Keratinocyte (primary cell): ENCODE measurements at regions not wholly inside any gene's neighbourhood (a gene's known extent, or its start where the extent isn't known, plus 50 kb on each side); places are given as distances from the start of the nearest gene placed in this dataset.

Experiments used
- DNase-seq: peaks from one replicate; pipeline ENCODE4 v3.0.0-alpha.2; 2011; ENCODE audit warnings: low read depth, missing footprints, low spot score
- FAIRE-seq: peaks from 2 replicates; lab custom pipeline; 2011; peaks lifted over from hg19 to GRCh38; lab: Jason Lieb, UNC
- H2AFZ ChIP-seq: 2 replicates; pipeline ENCODE4 v1.6.0; 2012; ENCODE audit warnings: low read length, control low read depth, inconsistent platforms; ENCODE audit not compliant: control insufficient read depth
- H3K27ac ChIP-seq: 2 replicates; pipeline ENCODE4 v1.5.1; 2011; ENCODE audit warnings: low read length; ENCODE audit not compliant: control insufficient read depth, insufficient read depth
- H3K27me3 ChIP-seq: 3 replicates; pipeline ENCODE4 v1.6.0; 2011; ENCODE audit warnings: low read length; ENCODE audit not compliant: control insufficient read depth, insufficient read depth; ENCODE audit errors: extremely low read depth
- H3K36me3 ChIP-seq, 2 experiments: 2 replicates in 1 of 2; 3 replicates in 1 of 2; pipeline ENCODE4 v1.5.1; 2011; ENCODE audit warnings: low read length in 2 of 2, mild to moderate bottlenecking in 1 of 2; ENCODE audit not compliant: control insufficient read depth in 2 of 2, insufficient read depth in 2 of 2; ENCODE audit errors: extremely low read depth in 1 of 2
- H3K4me1 ChIP-seq: 3 replicates; pipeline ENCODE4 v1.5.1; 2011; ENCODE audit warnings: low read length; ENCODE audit not compliant: control insufficient read depth, insufficient read depth; ENCODE audit errors: extremely low read depth
- H3K4me2 ChIP-seq: 3 replicates; pipeline ENCODE4 v1.6.0; 2011; ENCODE audit warnings: low read depth, low read length; ENCODE audit not compliant: control insufficient read depth, insufficient read depth; ENCODE audit errors: extremely low read depth
- H3K4me3 ChIP-seq, 3 experiments: fragments of 200-600 bp in 1 of 3; sonication (generic) in 1 of 3; 2 replicates in 2 of 3; 3 replicates in 1 of 3; pipeline ENCODE4 v1.5.1; 2011 to 2016; ENCODE audit warnings: low read length in 3 of 3, mild to moderate bottlenecking in 3 of 3, control low read depth in 2 of 3, inconsistent platforms in 1 of 3, low read depth in 1 of 3, mixed read lengths in 1 of 3, mixed run types in 1 of 3, moderate library complexity in 1 of 3; ENCODE audit not compliant: control insufficient read depth in 2 of 3, insufficient read depth in 2 of 3; ENCODE audit errors: extremely low read depth in 1 of 3
- H3K79me2 ChIP-seq: 2 replicates; pipeline ENCODE4 v1.6.0; 2012; ENCODE audit warnings: low read length; ENCODE audit not compliant: control insufficient read depth, insufficient read depth
- H3K9ac ChIP-seq: 3 replicates; pipeline ENCODE4 v1.6.0; 2011; ENCODE audit warnings: low read length; ENCODE audit not compliant: control insufficient read depth, insufficient read depth; ENCODE audit errors: extremely low read depth
- H3K9me1 ChIP-seq: 3 replicates; pipeline ENCODE4 v1.6.0; 2011; ENCODE audit warnings: low read length; ENCODE audit not compliant: control insufficient read depth, insufficient read depth; ENCODE audit errors: extremely low read depth
- H3K9me3 ChIP-seq: 2 replicates; pipeline ENCODE4 v1.5.1; 2012; ENCODE audit warnings: low read depth, low read length; ENCODE audit not compliant: control insufficient read depth
- H4K20me1 ChIP-seq: 3 replicates; pipeline ENCODE4 v1.6.0; 2011; ENCODE audit warnings: low read length; ENCODE audit not compliant: control insufficient read depth, insufficient read depth; ENCODE audit errors: extremely low read depth
- EZH2 ChIP-seq: IDR thresholded peaks from one replicate; pipeline ENCODE4 v1.6.1; 2012; ENCODE audit warnings: inconsistent platforms, mild to moderate bottlenecking, low read length, moderate library complexity
- dilution Hi-C: fragments of 300-500 bp; cut with MboI; formaldehyde crosslinking; loops from one replicate; pipeline ENCODE4 v1.7.0; 2020; ENCODE audit warnings: low sequenced_read_pairs; ENCODE audit not compliant: extremely low pct_ligation_motif_present
- TF ChIP-seq, protein P1 (sequence below), 3 experiments: IDR thresholded peaks in 1 of 3; conservative IDR thresholded peaks in 1 of 3; optimal IDR thresholded peaks in 1 of 3; 2 replicates in 2 of 3; 3 replicates in 1 of 3; pipeline versions ENCODE3 to v1.5.1; 2011; ENCODE audit warnings: low read length in 3 of 3, mild to moderate bottlenecking in 3 of 3, moderate library complexity in 2 of 3, control low read depth in 1 of 3, inconsistent platforms in 1 of 3; ENCODE audit not compliant: insufficient read depth in 2 of 3; ENCODE audit errors: extremely low read depth in 1 of 3

DNA sequence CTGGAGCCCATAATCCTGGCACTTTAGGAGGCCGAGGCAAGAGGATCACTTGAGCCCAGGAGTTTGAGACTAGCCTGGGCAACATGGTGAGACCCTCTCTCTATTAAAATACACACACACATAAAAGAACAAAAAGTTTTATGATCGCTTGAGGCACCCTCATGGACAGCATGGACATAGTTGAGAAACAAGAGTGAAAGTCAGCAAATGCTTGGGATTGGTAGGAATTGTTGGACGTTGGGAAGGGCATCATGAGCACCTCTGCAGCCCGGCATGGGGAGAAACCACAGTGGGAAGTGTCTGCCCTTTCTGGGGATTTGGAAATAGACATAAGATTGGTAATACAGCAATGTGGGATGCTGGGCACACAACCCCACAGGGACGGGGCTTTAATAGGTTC, 231.9 kb upstream of the FOXN3 start:
- Histone ChIP-seq H4K20me1 (no peaks in the 10 kb centered on the region), H3K9me3 (no peaks in the 10 kb centered on the region), H3K9me1 (no peaks in the 10 kb centered on the region), H3K36me3 (no peaks in the 10 kb centered on the region), H3K4me2 (no peak overlapping the region), H3K27ac (no peak overlapping the region), H2AFZ (no peak overlapping the region), H3K4me1 (no peaks in the 10 kb centered on the region), H3K27me3 (no peaks in the 10 kb centered on the region), H3K79me2 (no peaks in the 10 kb centered on the region), H3K4me3 (no peak overlapping the region), H3K9ac (no peak overlapping the region)
- DNase-seq (no peak), FAIRE-seq (no peak)
- dilution Hi-C loops, result no loop called here
- TF ChIP-seq, protein P1, sequence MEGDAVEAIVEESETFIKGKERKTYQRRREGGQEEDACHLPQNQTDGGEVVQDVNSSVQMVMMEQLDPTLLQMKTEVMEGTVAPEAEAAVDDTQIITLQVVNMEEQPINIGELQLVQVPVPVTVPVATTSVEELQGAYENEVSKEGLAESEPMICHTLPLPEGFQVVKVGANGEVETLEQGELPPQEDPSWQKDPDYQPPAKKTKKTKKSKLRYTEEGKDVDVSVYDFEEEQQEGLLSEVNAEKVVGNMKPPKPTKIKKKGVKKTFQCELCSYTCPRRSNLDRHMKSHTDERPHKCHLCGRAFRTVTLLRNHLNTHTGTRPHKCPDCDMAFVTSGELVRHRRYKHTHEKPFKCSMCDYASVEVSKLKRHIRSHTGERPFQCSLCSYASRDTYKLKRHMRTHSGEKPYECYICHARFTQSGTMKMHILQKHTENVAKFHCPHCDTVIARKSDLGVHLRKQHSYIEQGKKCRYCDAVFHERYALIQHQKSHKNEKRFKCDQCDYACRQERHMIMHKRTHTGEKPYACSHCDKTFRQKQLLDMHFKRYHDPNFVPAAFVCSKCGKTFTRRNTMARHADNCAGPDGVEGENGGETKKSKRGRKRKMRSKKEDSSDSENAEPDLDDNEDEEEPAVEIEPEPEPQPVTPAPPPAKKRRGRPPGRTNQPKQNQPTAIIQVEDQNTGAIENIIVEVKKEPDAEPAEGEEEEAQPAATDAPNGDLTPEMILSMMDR (optimal IDR thresholded peaks at IDR 0.05 in 1 of 3, IDR thresholded peaks at IDR 0.05 in 1 of 3, conservative IDR thresholded peaks at IDR 0.05 in 1 of 3; ENCODE audit: extremely low read depth in 1 of 3, insufficient read depth in 2 of 3, low read length in 3 of 3), result no peak
- TF ChIP-seq EZH2, result no peak

DNA sequence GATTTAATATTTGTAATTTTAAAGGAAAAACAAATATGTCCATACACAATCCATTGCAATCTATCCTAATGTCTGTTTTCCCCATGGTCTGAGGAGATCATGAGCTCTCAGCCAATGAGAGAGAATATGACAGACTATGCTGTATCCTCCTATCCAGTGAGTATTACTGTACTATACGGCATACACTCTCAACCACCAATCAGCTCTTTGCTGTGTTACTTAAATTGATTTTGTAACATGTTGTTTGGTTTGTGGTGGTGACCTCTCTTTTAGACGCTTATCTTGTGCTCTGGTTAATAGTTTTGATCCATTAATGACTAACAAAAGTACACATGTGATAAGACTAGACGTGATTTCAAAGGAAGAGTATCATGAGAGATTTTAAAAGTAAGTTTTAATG, 231.5 kb upstream of the FOXN3 start:
- Histone ChIP-seq H3K27ac (no peak overlapping the region), H3K4me1 (no peaks in the 10 kb centered on the region), H3K79me2 (no peaks in the 10 kb centered on the region), H3K36me3 (no peaks in the 10 kb centered on the region), H3K4me2 (no peak overlapping the region), H3K9ac (no peak overlapping the region), H3K9me3 (no peaks in the 10 kb centered on the region), H3K27me3 (no peaks in the 10 kb centered on the region), H3K9me1 (no peaks in the 10 kb centered on the region), H2AFZ (no peak overlapping the region), H4K20me1 (no peaks in the 10 kb centered on the region), H3K4me3 (no peak overlapping the region)
- TF ChIP-seq, protein P1 (optimal IDR thresholded peaks at IDR 0.05 in 1 of 3, IDR thresholded peaks at IDR 0.05 in 1 of 3, conservative IDR thresholded peaks at IDR 0.05 in 1 of 3; ENCODE audit: extremely low read depth in 1 of 3, insufficient read depth in 2 of 3, low read length in 3 of 3), result no peak
- TF ChIP-seq EZH2, result no peak
- peak; percentile 23 for FAIRE-seq
- dilution Hi-C loops, result no loop called here
- no peak for DNase-seq
